Posterior cingulate gyrus (tissue), 11 donors: ENCODE measurements at regions not wholly inside any gene's neighbourhood (a gene's known extent, or its start where the extent isn't known, plus 50 kb on each side); places are given as distances from the start of the nearest gene placed in this dataset.
A peak's percentile ranks its signal among the peaks of the same experiment; 100 is the strongest.
"Not testable (repeated sequence)": the region's sequence is repeated elsewhere in the genome, so short reads cannot be mapped to it uniquely, and the experiment has no call there.

Experiments used
- DNase-seq, 10 donors: peaks; one replicate each; pipeline versions ENCODE4 v3.0.0 to v3.0.0-alpha.2; 2020 to 2021; ENCODE audit warnings: mixed read lengths in 3 of 10
- intact Hi-C: fragments of 100-400 bp; cut with DNase I; formaldehyde crosslinking; loops from one replicate; pipeline ENCODE4 v1.15.1; 2023

DNA sequence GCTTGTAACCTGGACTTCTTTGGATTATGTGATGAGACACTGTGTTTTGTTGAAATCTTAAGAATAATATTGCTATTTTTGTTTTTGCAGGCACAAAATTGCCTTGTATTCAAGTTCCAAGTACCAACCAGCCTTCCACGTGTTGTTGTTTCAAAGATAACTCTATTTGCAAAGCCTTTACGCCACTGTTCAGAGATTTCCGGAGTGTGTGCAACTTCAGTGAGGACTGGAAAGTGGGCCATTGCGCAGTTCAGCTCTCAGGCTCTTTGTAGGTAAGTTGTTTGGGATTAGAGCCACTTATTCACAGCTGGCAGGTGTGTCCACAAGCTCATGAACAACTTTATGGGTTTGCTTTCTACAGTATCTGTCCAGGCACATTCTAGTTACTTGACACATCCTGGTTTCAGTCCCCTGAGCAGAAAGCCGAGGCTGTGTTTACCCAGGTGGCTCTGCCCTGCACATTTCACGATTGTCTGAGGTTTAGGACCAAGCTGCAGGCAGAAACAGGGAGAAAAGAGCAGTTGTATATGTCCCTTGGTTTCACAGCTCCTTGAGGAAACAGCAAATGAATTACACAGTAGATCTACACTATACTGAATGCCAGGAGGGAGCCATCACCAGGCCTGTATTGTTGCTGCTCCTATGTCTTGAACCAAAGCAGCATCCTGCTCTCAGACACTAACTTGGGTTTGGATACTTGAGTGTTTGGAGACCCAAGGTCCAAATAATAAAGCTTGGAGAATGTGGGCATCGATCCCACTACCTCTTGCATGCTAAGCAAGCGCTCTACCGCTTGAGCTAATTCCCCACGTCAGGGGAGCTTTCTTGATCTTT lies 136.1 kb upstream of the ZNF322 start:
- DNase-seq, intact Hi-C loops: not testable (repeated sequence)

GRCh38 chr6:26799903-26800633 lies 140.5 kb upstream of the ZNF322 start:
- intact Hi-C loops, result not testable (repeated sequence)

GRCh38 chr6:26803762-26804161 lies 144.2 kb upstream of the ZNF322 start:
- intact Hi-C loops, result not testable (repeated sequence)

More at GRCh38 chr6:26799903-26800633, 140.5 kb upstream of the ZNF322 start:
- not testable (repeated sequence) for DNase-seq

GRCh38 chr6:26811486-26812116 lies 152.1 kb upstream of the ZNF322 start:
- DNase-seq, intact Hi-C loops: not testable (repeated sequence)

More at GRCh38 chr6:26803762-26804161, 144.2 kb upstream of the ZNF322 start:
- DNase-seq, result not testable (repeated sequence)

DNA sequence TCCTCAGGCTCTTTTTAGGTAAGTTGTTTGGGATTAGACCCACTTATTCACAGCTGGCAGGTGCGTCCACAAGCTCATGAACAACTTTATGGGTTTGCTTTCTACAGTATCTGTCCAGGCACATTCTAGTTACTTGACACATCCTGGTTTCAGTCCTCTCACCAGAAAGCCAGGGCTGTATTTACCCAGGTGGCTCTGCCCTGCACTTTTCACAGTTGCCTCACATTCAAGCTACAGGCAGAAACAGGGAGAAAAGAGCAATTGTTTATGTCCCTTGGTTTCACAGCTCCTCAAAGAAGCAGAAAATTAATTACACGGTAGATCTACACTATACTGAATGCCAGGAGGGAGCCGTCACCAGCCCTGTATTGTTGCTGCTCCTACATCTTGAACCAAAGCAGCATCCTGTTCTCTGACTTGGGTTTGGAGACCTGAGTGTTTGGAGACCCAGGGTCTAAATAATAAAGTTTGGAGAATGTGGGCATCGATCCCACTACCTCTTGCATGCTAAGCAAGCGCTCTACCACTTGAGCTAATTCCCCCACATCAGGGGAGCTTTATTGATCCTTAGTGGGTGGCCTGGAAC lies 159.2 kb upstream of the ZNF322 start:
- DNase-seq, intact Hi-C loops: not testable (repeated sequence)

DNA sequence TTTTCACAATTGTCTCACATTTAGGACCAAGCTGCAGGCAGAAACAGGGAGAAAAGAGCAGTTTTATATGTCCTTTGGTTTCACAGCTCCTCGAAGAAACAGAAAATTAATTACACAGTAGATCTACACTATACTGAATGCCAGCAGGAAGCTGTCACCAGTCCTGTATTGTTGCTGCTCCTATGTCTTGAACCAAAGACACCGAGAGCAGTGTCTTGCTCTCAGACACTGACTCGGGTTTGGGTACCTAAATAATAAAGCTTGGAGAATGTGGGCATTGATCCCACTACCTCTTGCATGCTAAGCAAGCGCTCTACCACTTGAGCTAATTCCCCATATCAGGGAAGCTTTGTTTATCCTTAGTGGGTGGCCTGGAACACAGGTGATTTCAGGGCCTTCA lies 168.4 kb upstream of the ZNF322 start:
- DNase-seq, intact Hi-C loops: not testable (repeated sequence)

DNA sequence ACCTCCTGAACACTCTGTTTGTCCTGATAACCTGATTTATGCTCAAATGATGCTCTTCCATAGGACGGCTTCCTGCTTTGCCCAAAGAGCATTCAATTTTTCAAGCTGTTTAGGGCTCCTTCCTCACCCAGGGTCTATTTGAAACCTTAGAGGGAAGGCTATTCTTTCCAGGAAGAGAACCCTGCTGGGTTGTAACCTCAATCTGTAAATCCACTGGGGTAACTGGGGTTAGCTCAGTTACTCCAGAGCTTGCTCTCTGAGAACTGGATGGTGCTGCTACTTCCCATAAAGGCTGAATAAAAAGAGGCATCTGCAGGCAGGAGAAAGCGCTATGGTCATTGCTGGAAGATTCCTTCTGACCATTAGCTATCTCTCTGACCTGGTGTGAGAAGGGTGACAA lies 169.9 kb upstream of the ZNF322 start:
- intact Hi-C loops, DNase-seq: not testable (repeated sequence)

DNA sequence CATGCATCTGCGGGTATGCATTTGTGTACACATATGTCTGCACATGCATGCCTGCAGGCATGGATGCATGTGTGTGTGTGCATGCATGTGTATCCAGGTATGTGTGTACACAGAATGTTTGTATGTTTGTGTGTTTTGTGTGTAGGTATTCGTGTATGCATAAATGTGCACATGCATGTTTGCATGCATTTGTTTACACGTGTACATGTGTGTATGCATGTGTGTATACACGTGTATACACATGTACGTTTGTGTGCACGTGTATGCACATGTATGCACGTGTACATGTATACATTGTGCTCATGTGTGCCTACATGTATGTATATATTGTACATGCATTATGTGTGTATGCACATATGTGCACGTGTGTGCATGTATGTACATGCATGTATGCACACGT lies 171.4 kb upstream of the ZNF322 start:
- DNase-seq, intact Hi-C loops: not testable (repeated sequence)

DNA sequence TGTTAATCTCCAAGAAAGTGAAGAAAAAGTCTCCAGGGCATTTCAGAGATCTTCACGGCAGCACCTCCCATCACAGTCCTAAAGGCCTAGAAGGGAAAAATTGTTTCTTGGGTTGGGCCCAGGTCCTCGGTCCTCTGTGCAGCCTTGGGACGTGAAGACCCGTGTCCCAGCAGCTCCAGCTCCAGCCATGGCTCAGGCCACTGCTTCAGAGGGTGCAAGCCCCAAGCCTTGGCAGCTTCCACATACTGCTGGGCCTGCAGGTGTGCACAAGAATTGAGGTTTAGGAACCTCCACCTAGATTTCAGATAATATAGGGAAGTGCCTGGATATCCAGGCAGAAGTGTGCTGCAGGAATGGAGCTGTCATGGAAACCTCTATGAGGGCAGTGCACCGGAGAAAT lies 176.2 kb upstream of the ZNF322 start:
- intact Hi-C loops, result not testable (repeated sequence)
- peak in 3 of 10 donors; percentile 30 to 73 (median 58) for DNase-seq

- intact Hi-C loops, DNase-seq: not testable (repeated sequence)
These were observed 177.1 kb upstream of the ZNF322 start for GRCh38 chr6:26836657-26837056.

- intact Hi-C loops, DNase-seq: not testable (repeated sequence)
These were observed 185.3 kb upstream of the ZNF322 start for GRCh38 chr6:26844823-26845222.

DNA sequence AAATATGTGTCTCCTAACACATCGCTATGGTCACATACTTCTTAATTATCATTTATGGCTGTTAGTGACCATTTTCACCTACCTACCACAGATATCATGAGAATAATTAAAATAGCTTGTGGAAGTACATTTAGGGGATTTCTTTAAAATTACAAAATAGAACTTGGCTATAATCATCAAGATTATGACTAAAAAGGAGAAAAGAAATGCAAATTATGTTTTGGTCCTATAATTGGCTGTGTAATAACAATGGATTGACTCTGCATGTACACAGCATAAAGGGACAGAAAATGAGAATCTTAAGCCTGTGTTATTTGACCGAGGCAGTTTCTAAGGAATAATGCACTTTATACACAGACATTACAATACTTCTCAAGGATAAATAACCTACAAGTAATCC lies 197.7 kb upstream of the ZNF322 start:
- intact Hi-C loops, DNase-seq: not testable (repeated sequence)

DNA sequence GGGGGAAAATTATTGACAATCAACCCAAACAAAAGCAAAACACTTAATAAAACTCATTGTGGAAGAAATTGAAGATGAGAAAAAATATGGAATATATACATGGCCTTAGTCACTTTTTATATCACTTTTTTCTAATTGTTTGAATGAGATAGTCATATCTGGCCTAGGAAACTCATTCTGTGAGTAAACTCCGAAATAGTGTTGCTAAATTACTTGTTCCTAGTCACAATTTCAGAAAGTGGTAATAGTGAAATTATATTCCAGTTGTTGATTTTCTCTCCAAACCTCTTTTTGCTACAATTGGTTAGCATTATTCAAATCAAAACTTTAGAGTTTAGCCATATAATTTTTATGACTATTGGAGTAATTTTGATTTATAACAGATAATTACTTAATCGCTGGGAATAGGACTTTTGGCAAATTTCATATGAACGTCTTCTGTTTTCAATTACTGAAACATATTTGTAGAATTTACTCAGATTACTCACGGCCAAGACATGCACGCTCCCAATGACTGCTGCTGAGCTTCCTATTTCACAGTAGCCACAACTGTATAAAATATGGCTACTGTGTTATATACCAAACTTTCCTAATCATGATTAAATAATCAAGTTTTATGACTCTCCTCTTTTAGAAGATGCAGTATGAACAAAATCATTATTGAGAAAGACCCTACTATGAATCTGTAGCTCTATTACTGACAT lies 199.7 kb upstream of the ZNF322 start:
- intact Hi-C loops, DNase-seq: not testable (repeated sequence)

DNA sequence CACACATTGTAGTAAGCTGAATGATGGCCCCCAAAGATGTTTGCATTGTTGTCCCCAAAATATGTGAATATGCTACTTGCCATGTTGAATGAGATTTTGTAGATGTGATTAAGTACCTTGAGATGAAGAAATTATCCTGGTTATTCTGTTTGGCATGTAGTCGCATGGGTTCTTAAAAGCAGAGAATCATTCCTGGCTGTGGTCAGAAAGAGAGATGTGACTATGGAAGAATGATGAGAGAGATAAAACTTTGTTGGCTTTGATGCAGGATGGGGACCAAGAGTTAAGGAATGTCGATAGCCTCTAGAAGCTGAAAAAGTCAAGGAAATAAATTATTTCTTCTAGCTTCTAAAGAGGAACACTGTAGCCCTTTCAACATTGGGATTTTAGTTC lies 200.2 kb upstream of the ZNF322 start:
- DNase-seq, intact Hi-C loops: not testable (repeated sequence)

DNA sequence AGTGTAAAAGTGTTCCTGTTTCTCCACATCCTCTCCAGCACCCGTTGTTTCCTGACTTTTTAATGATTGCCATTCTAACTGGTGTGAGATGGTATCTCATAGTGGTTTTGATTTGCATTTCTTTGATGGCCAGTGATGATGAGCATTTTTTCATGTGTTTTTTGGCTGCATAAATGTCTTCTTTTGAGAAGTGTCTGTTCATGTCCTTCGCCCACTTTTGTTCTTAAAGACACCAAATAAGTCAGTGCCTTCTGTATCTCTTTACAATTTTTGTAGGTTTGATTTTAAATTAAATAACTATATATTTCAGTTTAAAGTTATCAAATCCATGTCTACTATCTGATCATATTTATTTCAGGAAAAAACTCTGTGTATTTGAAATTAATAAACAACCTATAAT lies 202.4 kb upstream of the ZNF322 start:
- not testable (repeated sequence) for DNase-seq

GRCh38 chr6:26863641-26864040 lies 204.1 kb upstream of the ZNF322 start:
- intact Hi-C loops, DNase-seq: not testable (repeated sequence)

More for the DNA sequence above, 202.4 kb upstream of the ZNF322 start:
- intact Hi-C loops, result not testable (repeated sequence)

GRCh38 chr6:26898785-26899184 lies 239.2 kb upstream of the ZNF322 start:
- DNase-seq, result peak in 1 of 10 donors; percentile 69

GRCh38 chr6:26924206-26924605 lies 264.7 kb upstream of the ZNF322 start:
- DNase-seq, intact Hi-C loops: not testable (repeated sequence)

More at GRCh38 chr6:26898785-26899184, 239.2 kb upstream of the ZNF322 start:
- intact Hi-C loops, result not testable (repeated sequence)

GRCh38 chr6:26928190-26928589 lies 268.6 kb upstream of the ZNF322 start:
- DNase-seq, intact Hi-C loops: not testable (repeated sequence)

- DNase-seq, intact Hi-C loops: not testable (repeated sequence)
These were observed 277.7 kb upstream of the ZNF322 start for GRCh38 chr6:26937258-26937657.
